DND-41 (cell line): ENCODE measurements at regions not wholly inside any gene's neighbourhood (a gene's known extent, or its start where the extent isn't known, plus 50 kb on each side); places are given as distances from the start of the nearest gene placed in this dataset.
"Not testable (repeated sequence)": the region's sequence is repeated elsewhere in the genome, so short reads cannot be mapped to it uniquely, and the experiment has no call there.

Experiments
- ATAC-seq: fragments of 200-7000 bp; cut with Tn5 transposase; 3 replicates; pipeline ENCODE4 v1.9.1; 2021; ENCODE audit warnings: low read depth; ENCODE audit not compliant: insufficient read depth
- DNase-seq: peaks from one replicate; pipeline ENCODE4 v3.0.0-alpha.2; 2020
- H2AFZ ChIP-seq: 2 replicates; pipeline ENCODE4 v1.6.0; 2012; ENCODE audit warnings: low read depth, low read length
- H3K27ac ChIP-seq: 2 replicates; pipeline ENCODE4 v1.5.1; 2012; ENCODE audit warnings: low read length, inconsistent platforms
- H3K27me3 ChIP-seq: fragments of 200-600 bp; sonication (generic); 2 replicates; pipeline ENCODE4 v1.6.0; 2012; ENCODE audit warnings: low read length, mild to moderate bottlenecking, inconsistent platforms; ENCODE audit not compliant: insufficient read depth, poor library complexity
- H3K36me3 ChIP-seq: 2 replicates; pipeline ENCODE4 v1.5.1; 2012; ENCODE audit warnings: low read length, inconsistent platforms; ENCODE audit not compliant: insufficient read depth
- H3K4me1 ChIP-seq: 2 replicates; pipeline ENCODE4 v1.5.1; 2012; ENCODE audit warnings: mild to moderate bottlenecking, low read length; ENCODE audit not compliant: insufficient read depth
- H3K4me2 ChIP-seq: 2 replicates; pipeline ENCODE4 v1.6.0; 2012; ENCODE audit warnings: mild to moderate bottlenecking, moderate library complexity, low read length, inconsistent platforms; ENCODE audit not compliant: insufficient read depth
- H3K4me3 ChIP-seq, 2 experiments: fragments of 200-600 bp in 1 of 2; shearing (Covaris generic) in 1 of 2; 2 replicates each; pipeline ENCODE4 v1.5.1; 2012 to 2016; ENCODE audit warnings: inconsistent platforms in 2 of 2, low read length in 2 of 2, mild to moderate bottlenecking in 2 of 2, low read depth in 1 of 2, moderate library complexity in 1 of 2
- H3K79me2 ChIP-seq: 2 replicates; pipeline ENCODE4 v1.6.0; 2012; ENCODE audit warnings: low read length, inconsistent platforms; ENCODE audit not compliant: insufficient read depth
- H3K9ac ChIP-seq: 2 replicates; pipeline ENCODE4 v1.6.0; 2012; ENCODE audit warnings: low read depth, mild to moderate bottlenecking, inconsistent platforms, low read length, moderate library complexity
- H3K9me3 ChIP-seq: 2 replicates; pipeline ENCODE4 v1.5.1; 2012; ENCODE audit warnings: low read length, moderate library complexity, mild to moderate bottlenecking, inconsistent platforms; ENCODE audit not compliant: insufficient read depth, severe bottlenecking
- H4K20me1 ChIP-seq: 2 replicates; pipeline ENCODE4 v1.6.0; 2012; ENCODE audit warnings: low read length; ENCODE audit not compliant: insufficient read depth
- EZH2 ChIP-seq: IDR thresholded peaks from 3 replicates; pipeline ENCODE4 v1.6.1; 2012; ENCODE audit warnings: borderline replicate concordance, low read depth, mild to moderate bottlenecking, moderate library complexity, low read length, inconsistent platforms; ENCODE audit not compliant: severe bottlenecking
- TF ChIP-seq, protein P1 (sequence below): IDR thresholded peaks from 2 replicates; pipeline ENCODE4 v1.5.1; 2012; ENCODE audit warnings: borderline replicate concordance, low read length, moderate library complexity, mild to moderate bottlenecking; ENCODE audit not compliant: poor library complexity, severe bottlenecking; ENCODE audit errors: extremely low read depth

DNA sequence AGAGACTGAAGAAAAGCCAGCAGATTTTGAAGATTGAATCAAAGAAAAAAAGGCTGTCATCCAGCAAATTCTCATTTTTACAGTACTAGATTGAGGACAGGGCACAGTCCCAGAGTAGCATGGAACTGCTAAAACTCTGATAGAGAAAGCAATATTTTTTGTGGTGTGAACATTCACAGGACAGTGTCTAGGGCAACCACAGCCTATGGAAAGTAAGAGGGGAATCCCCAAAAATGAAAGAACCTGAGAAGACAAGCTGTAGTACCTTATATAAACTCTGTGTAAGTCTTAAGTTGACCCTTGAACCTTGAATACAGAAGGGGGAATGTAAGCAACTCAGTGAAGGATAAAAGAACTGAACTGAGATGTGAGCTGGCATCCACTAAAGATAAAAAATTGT, 540.3 kb downstream of the HINT1 start:
- Histone ChIP-seq H4K20me1 (no peaks in the 10 kb centered on the region), H3K27me3 (no peaks in the 10 kb centered on the region), H3K4me2 (no peak overlapping the region), H3K9ac (no peak overlapping the region), H3K36me3 (no peaks in the 10 kb centered on the region), H3K4me1 (no peaks in the 10 kb centered on the region), H3K4me3 (no peak overlapping the region), H2AFZ (no peak overlapping the region), H3K9me3 (no peaks in the 10 kb centered on the region), H3K79me2 (no peaks in the 10 kb centered on the region), H3K27ac (no peak overlapping the region)
- DNase-seq, result no peak
- TF ChIP-seq EZH2, result no peak
- TF ChIP-seq, protein P1, sequence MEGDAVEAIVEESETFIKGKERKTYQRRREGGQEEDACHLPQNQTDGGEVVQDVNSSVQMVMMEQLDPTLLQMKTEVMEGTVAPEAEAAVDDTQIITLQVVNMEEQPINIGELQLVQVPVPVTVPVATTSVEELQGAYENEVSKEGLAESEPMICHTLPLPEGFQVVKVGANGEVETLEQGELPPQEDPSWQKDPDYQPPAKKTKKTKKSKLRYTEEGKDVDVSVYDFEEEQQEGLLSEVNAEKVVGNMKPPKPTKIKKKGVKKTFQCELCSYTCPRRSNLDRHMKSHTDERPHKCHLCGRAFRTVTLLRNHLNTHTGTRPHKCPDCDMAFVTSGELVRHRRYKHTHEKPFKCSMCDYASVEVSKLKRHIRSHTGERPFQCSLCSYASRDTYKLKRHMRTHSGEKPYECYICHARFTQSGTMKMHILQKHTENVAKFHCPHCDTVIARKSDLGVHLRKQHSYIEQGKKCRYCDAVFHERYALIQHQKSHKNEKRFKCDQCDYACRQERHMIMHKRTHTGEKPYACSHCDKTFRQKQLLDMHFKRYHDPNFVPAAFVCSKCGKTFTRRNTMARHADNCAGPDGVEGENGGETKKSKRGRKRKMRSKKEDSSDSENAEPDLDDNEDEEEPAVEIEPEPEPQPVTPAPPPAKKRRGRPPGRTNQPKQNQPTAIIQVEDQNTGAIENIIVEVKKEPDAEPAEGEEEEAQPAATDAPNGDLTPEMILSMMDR, result no peak
- no peak for ATAC-seq

DNA sequence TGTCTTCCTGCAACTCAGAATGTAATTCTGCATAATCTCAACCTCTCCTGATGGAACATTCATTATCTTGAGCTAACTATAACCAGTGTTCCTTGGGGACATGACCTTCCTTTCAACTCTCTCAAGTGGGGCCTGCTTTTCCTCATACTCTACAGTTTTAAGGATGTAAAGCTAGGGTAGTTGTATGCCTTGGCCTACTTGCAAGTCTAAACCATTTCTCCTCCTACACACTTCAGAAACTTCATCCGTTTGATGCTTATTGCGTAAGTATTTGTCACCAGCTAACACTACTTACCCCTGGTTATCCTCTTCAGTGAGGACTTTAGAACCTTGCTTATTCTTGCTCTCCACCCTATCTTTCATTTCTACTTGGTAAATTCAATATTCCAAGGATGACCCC, 548.9 kb downstream of the HINT1 start:
- Histone ChIP-seq H2AFZ (no peak overlapping the region), H4K20me1 (no peaks in the 10 kb centered on the region), H3K4me2 (no peak overlapping the region), H3K36me3 (no peaks in the 10 kb centered on the region), H3K27me3 (no peaks in the 10 kb centered on the region), H3K4me3 (no peak overlapping the region), H3K4me1 (no peaks in the 10 kb centered on the region), H3K9ac (no peak overlapping the region), H3K9me3 (no peaks in the 10 kb centered on the region), H3K79me2 (no peaks in the 10 kb centered on the region), H3K27ac (no peak overlapping the region)
- ATAC-seq (no peak), DNase-seq (no peak)
- no peak for TF ChIP-seq EZH2

DNA sequence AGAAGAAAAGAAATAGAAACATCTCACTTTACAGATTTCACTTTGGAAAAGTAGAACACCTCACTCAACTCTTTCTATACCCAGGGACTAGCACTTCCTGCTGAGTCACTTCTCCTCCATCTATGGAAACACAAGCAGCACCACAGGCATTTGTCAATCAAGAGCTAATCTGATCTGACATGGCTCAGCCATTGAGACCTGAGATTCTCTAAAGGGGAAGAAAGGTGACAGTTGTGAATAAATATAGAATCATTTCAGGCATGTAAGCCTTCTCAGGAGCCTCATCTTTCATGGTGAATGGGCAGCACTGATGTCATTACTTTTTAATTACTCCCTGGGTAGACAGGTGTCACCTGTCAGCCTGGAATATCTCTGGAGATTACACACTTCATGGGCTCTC, 559.8 kb downstream of the HINT1 start:
- H3K36me3 ChIP-seq, result no peaks in the 10 kb centered on the region
- DNase-seq (no peak), ATAC-seq (no peak)
- no peaks in the 10 kb centered on the region for H3K27me3 ChIP-seq
- H3K4me3 ChIP-seq, result no peak overlapping the region
- no peaks in the 10 kb centered on the region for H3K79me2 ChIP-seq
- no peak overlapping the region for H3K27ac ChIP-seq
- no peaks in the 10 kb centered on the region for H4K20me1 ChIP-seq
- H3K4me1 ChIP-seq, result no peaks in the 10 kb centered on the region
- no peak overlapping the region for H3K4me2 ChIP-seq
- TF ChIP-seq, protein P1, result no peak
- no peak for TF ChIP-seq EZH2
- no peak overlapping the region for H2AFZ ChIP-seq
- no peak overlapping the region for H3K9ac ChIP-seq
- no peaks in the 10 kb centered on the region for H3K9me3 ChIP-seq

DNA sequence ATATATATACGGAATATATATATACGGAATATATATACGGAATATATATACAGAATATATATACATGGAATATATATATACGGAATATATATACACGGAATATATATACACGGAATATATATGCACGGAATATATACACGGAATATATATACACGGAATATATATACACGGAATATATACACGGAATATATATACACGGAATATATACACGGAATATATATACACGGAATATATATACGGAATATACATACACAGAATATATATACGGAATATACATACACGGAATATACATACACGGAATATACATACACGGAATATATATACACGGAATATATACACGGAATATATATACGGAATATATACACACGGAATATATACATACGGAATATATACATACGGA, 568.4 kb downstream of the HINT1 start:
- H4K20me1 ChIP-seq, H3K9me3 ChIP-seq, ATAC-seq, H3K79me2 ChIP-seq, DNase-seq, H3K9ac ChIP-seq, H3K36me3 ChIP-seq, H3K4me3 ChIP-seq, H3K4me1 ChIP-seq, H3K27ac ChIP-seq, H2AFZ ChIP-seq, H3K4me2 ChIP-seq, H3K27me3 ChIP-seq: not testable (repeated sequence)

DNA sequence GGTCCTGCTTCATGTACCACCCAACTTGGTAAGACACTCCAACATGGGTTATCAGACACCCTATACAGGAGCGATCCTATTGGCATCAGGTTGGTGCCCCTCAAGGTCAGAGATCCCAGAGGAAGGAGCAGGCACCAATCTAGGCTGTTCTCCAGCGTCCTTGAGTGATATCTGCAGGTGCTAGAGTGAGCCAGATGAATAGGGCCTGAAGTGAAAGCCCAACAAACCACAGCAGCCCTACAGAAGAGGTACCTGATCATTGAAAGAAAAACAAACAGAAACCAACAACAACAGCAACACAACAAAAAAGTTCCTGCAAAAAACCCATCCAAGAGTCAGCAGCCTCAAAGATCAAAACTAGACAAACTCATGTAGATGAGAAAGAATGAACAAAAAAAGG, 584.8 kb downstream of the HINT1 start:
- ATAC-seq (no peak), DNase-seq (no peak)
- Histone ChIP-seq H4K20me1 (no peaks in the 10 kb centered on the region), H3K9me3 (no peaks in the 10 kb centered on the region), H3K27me3 (no peaks in the 10 kb centered on the region), H3K4me3 (no peak overlapping the region), H3K4me2 (no peak overlapping the region), H2AFZ (no peak overlapping the region), H3K27ac (no peak overlapping the region), H3K36me3 (no peaks in the 10 kb centered on the region), H3K9ac (no peak overlapping the region), H3K4me1 (no peaks in the 10 kb centered on the region), H3K79me2 (no peaks in the 10 kb centered on the region)
- TF ChIP-seq EZH2, result no peak
- TF ChIP-seq, protein P1, result no peak
